H1 (cell line): ENCODE measurements at regions not wholly inside any gene's neighbourhood (a gene's known extent, or its start where the extent isn't known, plus 50 kb on each side); places are given as distances from the start of the nearest gene placed in this dataset.

Experiments used
- BCL11A ChIP-seq, 2 experiments: IDR thresholded peaks; one replicate each; pipeline ENCODE4 v1.6.1; 2011; ENCODE audit warnings: low read depth in 2 of 2, low read length in 2 of 2, mild to moderate bottlenecking in 2 of 2
- CEBPB ChIP-seq: IDR thresholded peaks from 2 replicates; pipeline ENCODE4 v1.6.1; 2012; ENCODE audit warnings: low read depth, low read length
- CHD1 ChIP-seq: IDR thresholded peaks from 2 replicates; pipeline ENCODE4 v1.6.1; 2012; ENCODE audit warnings: low read depth, low read length, improper control_type of control experiment
- CHD7 ChIP-seq: fragments of 300-600 bp; sonication (generic); IDR thresholded peaks from 2 replicates; pipeline ENCODE4 v1.7.1; 2012; ENCODE audit warnings: low read length, moderate library complexity, mild to moderate bottlenecking, inconsistent platforms; ENCODE audit not compliant: insufficient replicate concordance
- HDAC6 ChIP-seq: IDR thresholded peaks from one replicate; pipeline ENCODE4 v1.7.1; 2012; ENCODE audit warnings: low read depth, mild to moderate bottlenecking, inconsistent platforms, low read length, moderate library complexity
- NANOG ChIP-seq: IDR thresholded peaks from 2 replicates; pipeline ENCODE4 v1.6.1; 2011; ENCODE audit warnings: low read length, low read depth, mild to moderate bottlenecking, inconsistent platforms; ENCODE audit not compliant: insufficient read depth, poor library complexity, severe bottlenecking
- SP4 ChIP-seq: IDR thresholded peaks from 2 replicates; pipeline ENCODE4 v1.6.1; 2012; ENCODE audit warnings: low read length, inconsistent platforms
- SUZ12 ChIP-seq: fragments of 200-600 bp; sonication (generic); IDR thresholded peaks from 2 replicates; pipeline ENCODE4 v1.6.1; 2012; ENCODE audit warnings: mild to moderate bottlenecking, inconsistent platforms, low read length, moderate library complexity, mixed read lengths

- TF ChIP-seq CHD7, result no peak
- no peak for TF ChIP-seq CEBPB
- no peak for TF ChIP-seq BCL11A (IDR thresholded peaks at IDR 0.05; ENCODE audit: low read depth in 2 of 2, low read length in 2 of 2)
- TF ChIP-seq NANOG, result no peak
- no peak for TF ChIP-seq SP4
- no peak for TF ChIP-seq SUZ12
- no peak for TF ChIP-seq CHD1
- TF ChIP-seq HDAC6, result no peak
These were observed 59.3 kb upstream of the PRMT8 start (continued) for GRCh38 chr12:3431686-3432085.
